ENCODE measurements at regions not wholly inside any gene's neighbourhood (a gene's known extent, or its start where the extent isn't known, plus 50 kb on each side); places are given as distances from the start of the nearest gene placed in this dataset.

DNA sequence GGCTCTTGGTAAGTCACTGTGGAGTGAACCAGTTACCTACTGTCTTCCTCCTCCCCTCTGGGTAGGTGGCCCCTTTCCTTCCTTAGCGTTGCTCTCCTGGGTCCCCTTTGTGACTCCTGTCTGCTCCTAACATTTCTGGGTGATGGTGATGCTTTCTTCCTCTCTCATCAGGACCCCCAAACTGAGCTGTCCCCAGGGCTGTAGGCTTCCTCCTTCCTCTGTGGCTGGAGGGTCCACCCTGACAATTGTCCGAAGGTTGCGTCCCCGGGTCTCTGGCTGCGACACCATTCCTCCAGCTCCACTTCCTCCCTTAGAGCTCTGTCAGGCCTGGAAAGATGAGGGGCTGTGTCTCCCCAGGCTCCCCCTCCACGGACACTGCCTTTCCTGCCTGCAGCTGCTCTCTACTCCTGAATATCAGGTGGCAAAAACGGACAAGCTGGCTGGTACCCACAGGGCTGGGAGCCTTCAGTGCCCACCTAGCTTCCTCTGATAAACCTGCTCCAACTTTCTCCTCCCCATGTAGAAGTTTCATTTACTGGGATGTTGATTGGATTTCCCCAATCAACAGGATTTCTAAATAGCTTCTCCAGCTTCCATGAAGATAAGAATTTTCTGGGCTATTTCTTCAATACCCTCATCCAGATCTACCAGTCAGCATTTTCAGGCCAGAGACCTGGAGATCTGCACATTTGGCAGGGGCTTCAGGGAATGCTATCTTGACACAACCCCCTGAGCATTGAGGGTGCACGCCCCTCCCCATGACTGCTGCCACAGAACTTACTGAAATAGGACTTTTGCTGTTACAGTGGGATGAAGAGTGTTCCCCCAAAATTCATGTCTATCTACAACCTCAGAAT lies 506.5 kb downstream of the TCERG1L start:
- TF ChIP-seq, protein P1, sequence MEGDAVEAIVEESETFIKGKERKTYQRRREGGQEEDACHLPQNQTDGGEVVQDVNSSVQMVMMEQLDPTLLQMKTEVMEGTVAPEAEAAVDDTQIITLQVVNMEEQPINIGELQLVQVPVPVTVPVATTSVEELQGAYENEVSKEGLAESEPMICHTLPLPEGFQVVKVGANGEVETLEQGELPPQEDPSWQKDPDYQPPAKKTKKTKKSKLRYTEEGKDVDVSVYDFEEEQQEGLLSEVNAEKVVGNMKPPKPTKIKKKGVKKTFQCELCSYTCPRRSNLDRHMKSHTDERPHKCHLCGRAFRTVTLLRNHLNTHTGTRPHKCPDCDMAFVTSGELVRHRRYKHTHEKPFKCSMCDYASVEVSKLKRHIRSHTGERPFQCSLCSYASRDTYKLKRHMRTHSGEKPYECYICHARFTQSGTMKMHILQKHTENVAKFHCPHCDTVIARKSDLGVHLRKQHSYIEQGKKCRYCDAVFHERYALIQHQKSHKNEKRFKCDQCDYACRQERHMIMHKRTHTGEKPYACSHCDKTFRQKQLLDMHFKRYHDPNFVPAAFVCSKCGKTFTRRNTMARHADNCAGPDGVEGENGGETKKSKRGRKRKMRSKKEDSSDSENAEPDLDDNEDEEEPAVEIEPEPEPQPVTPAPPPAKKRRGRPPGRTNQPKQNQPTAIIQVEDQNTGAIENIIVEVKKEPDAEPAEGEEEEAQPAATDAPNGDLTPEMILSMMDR (IDR thresholded peaks at IDR 0.05 in 8 of 11, conservative IDR thresholded peaks at IDR 0.05 in 3 of 11): no peak
- TF ChIP-seq POLR2A (IDR thresholded peaks at IDR 0.05): no peak
- no peak for TF ChIP-seq POLR2AphosphoS5 (IDR thresholded peaks at IDR 0.05)
